H1 (cell line): ENCODE measurements at regions not wholly inside any gene's neighbourhood (a gene's known extent, or its start where the extent isn't known, plus 50 kb on each side); places are given as distances from the start of the nearest gene placed in this dataset.

Source experiments
- CTCF ChIA-PET: fragments of 300-600 bp; sonication (Branson Sonifier 250); formaldehyde crosslinking; loops from one replicate; lab custom pipeline; 2021; ENCODE audit not compliant: partially characterized antibody; lab: Charles Lee
- POLR2A ChIA-PET: fragments of 300-600 bp; sonication (Branson Sonifier 250); formaldehyde crosslinking; loops from one replicate; lab custom pipeline; 2021; ENCODE audit warnings: inconsistent platforms; ENCODE audit not compliant: partially characterized antibody; lab: Charles Lee
- DNase-seq, 2 experiments: peaks; one replicate each; pipeline versions ENCODE4 v3.0.0 to v3.0.0-alpha.2; 2010 to 2022; ENCODE audit warnings: low spot score in 2 of 2, low read depth in 1 of 2, mixed read lengths in 1 of 2
- FAIRE-seq: peaks from 2 replicates; lab custom pipeline; 2011; peaks lifted over from hg19 to GRCh38; lab: Jason Lieb, UNC
- H2AFZ ChIP-seq: 2 replicates; pipeline ENCODE4 v1.8.1; 2012; ENCODE audit warnings: low read length, inconsistent platforms
- H2AK5ac ChIP-seq: 2 replicates; pipeline ENCODE4 v1.6.1; 2013; ENCODE audit warnings: low read depth, low read length
- H2BK120ac ChIP-seq: replicated peaks from 2 replicates; pipeline ENCODE3; 2013; ENCODE audit warnings: low read depth, low read length, inconsistent platforms
- H2BK12ac ChIP-seq: 2 replicates; pipeline ENCODE4 v1.6.1; 2013; ENCODE audit warnings: low read depth, low read length
- H2BK15ac ChIP-seq: 2 replicates; pipeline ENCODE4 v1.6.1; 2013; ENCODE audit warnings: low read length
- H2BK20ac ChIP-seq: 2 replicates; pipeline ENCODE4 v1.6.1; 2013; ENCODE audit warnings: low read length
- H2BK5ac ChIP-seq: 2 replicates; pipeline ENCODE4 v1.6.1; 2013; ENCODE audit warnings: low read depth, low read length
- H3K14ac ChIP-seq: 2 replicates; pipeline ENCODE4 v1.6.1; 2013; ENCODE audit warnings: inconsistent platforms; ENCODE audit not compliant: insufficient read length
- H3K18ac ChIP-seq: 2 replicates; pipeline ENCODE4 v1.6.1; 2013; ENCODE audit warnings: low read length; ENCODE audit errors: extremely low read depth
- H3K23ac ChIP-seq: 2 replicates; pipeline ENCODE4 v1.6.1; 2013; ENCODE audit warnings: inconsistent platforms; ENCODE audit not compliant: insufficient read length
- H3K23me2 ChIP-seq: 2 replicates; pipeline ENCODE4 v1.6.1; 2013; ENCODE audit warnings: low read depth, low read length
- H3K27ac ChIP-seq: 2 replicates; pipeline ENCODE4 v1.6.1; 2011; ENCODE audit warnings: low read depth, low read length, inconsistent platforms
- H3K27me3 ChIP-seq, 4 experiments: replicated peaks in 1 of 4; 1 replicate in 1 of 4; 2 replicates in 3 of 4; pipeline versions ENCODE4 v1.6.1 to v1.8.1; 2011 to 2013; ENCODE audit warnings: low read length in 3 of 4, mild to moderate bottlenecking in 3 of 4, inconsistent platforms in 2 of 4, mixed read lengths in 2 of 4, moderate library complexity in 1 of 4; ENCODE audit not compliant: control insufficient read depth in 3 of 4, insufficient read depth in 3 of 4; ENCODE audit errors: extremely low read depth in 1 of 4
- H3K36me3 ChIP-seq, 4 experiments: 2 replicates each; pipeline versions ENCODE4 v1.6.1 to v1.8.1; 2011 to 2013; ENCODE audit warnings: mild to moderate bottlenecking in 4 of 4, low read length in 3 of 4, moderate library complexity in 2 of 4, control low read depth in 1 of 4, inconsistent platforms in 1 of 4; ENCODE audit not compliant: insufficient read depth in 4 of 4, control insufficient read depth in 2 of 4
- H3K4ac ChIP-seq: replicated peaks from 2 replicates; pipeline ENCODE3; 2013; ENCODE audit warnings: low read length, low read depth, mixed read lengths, inconsistent platforms; ENCODE audit not compliant: insufficient read length
- H3K4me1 ChIP-seq, 4 experiments: replicated peaks in 1 of 4; 1 replicate in 1 of 4; 2 replicates in 3 of 4; pipeline versions ENCODE4 v1.6.1 to v1.8.1; 2011 to 2013; ENCODE audit warnings: low read length in 3 of 4, inconsistent platforms in 2 of 4, mixed read lengths in 1 of 4; ENCODE audit not compliant: insufficient read depth in 4 of 4, control insufficient read depth in 3 of 4
- H3K4me2 ChIP-seq, 2 experiments: 2 replicates each; pipeline versions ENCODE4 v1.6.1 to v1.8.1; 2011 to 2013; ENCODE audit warnings: low read depth in 2 of 2, low read length in 2 of 2, control low read depth in 1 of 2, inconsistent platforms in 1 of 2, mild to moderate bottlenecking in 1 of 2; ENCODE audit not compliant: insufficient read depth in 1 of 2
- H3K4me3 ChIP-seq, 4 experiments: fragments of 200-600, 300-600 bp in 1 of 4; sonication (generic), shearing (Covaris generic), sonication (Bioruptor Twin) in 1 of 4; 2 replicates each; pipeline versions ENCODE4 v1.5.1 to v1.8.1; 2011 to 2016; ENCODE audit warnings: low read length in 4 of 4, low read depth in 3 of 4, control low read depth in 2 of 4, inconsistent platforms in 2 of 4, mild to moderate bottlenecking in 2 of 4, mixed read lengths in 1 of 4, moderate library complexity in 1 of 4; ENCODE audit not compliant: insufficient read depth in 2 of 4; ENCODE audit errors: extremely low read depth in 1 of 4
- H3K56ac ChIP-seq: replicated peaks from 2 replicates; pipeline ENCODE3; 2013; ENCODE audit warnings: low read depth, mild to moderate bottlenecking, mixed read lengths, low read length, inconsistent platforms; ENCODE audit not compliant: insufficient read length
- H3K79me1 ChIP-seq: 2 replicates; pipeline ENCODE4 v1.6.1; 2013; ENCODE audit warnings: low read depth, low read length, control low read depth
- H3K79me2 ChIP-seq, 2 experiments: 2 replicates each; pipeline versions ENCODE4 v1.6.1 to v1.8.1; 2012 to 2013; ENCODE audit warnings: low read length in 2 of 2, mild to moderate bottlenecking in 2 of 2, inconsistent platforms in 1 of 2; ENCODE audit not compliant: insufficient read depth in 2 of 2, control insufficient read depth in 1 of 2
- H3K9ac ChIP-seq, 4 experiments: replicated peaks in 1 of 4; 1 replicate in 1 of 4; 2 replicates in 3 of 4; pipeline versions ENCODE4 v1.6.1 to v1.8.1; 2011 to 2013; ENCODE audit warnings: low read depth in 3 of 4, low read length in 3 of 4, control low read depth in 2 of 4, mild to moderate bottlenecking in 2 of 4, moderate library complexity in 2 of 4, inconsistent platforms in 1 of 4; ENCODE audit errors: extremely low read depth in 1 of 4
- H3K9me3 ChIP-seq, 2 experiments: 2 replicates each; pipeline versions ENCODE4 v1.6.1 to v1.8.1; 2012 to 2013; ENCODE audit warnings: mild to moderate bottlenecking in 2 of 2, moderate library complexity in 2 of 2, control low read depth in 1 of 2, inconsistent platforms in 1 of 2, low read depth in 1 of 2, low read length in 1 of 2, mixed read lengths in 1 of 2; ENCODE audit not compliant: insufficient read depth in 2 of 2
- H4K20me1 ChIP-seq, 2 experiments: replicated peaks in 1 of 2; 2 replicates each; pipeline versions ENCODE3 to v1.8.1; 2011 to 2013; ENCODE audit warnings: inconsistent platforms in 2 of 2, low read length in 2 of 2, mild to moderate bottlenecking in 1 of 2; ENCODE audit not compliant: insufficient read depth in 2 of 2, control insufficient read depth in 1 of 2
- H4K5ac ChIP-seq: 2 replicates; pipeline ENCODE4 v1.6.1; 2013; ENCODE audit warnings: low read length, low read depth, mixed read lengths, inconsistent platforms; ENCODE audit not compliant: insufficient read length
- H4K8ac ChIP-seq: 2 replicates; pipeline ENCODE4 v1.8.0; 2013; ENCODE audit warnings: mild to moderate bottlenecking, moderate library complexity, low read length, inconsistent platforms; ENCODE audit not compliant: insufficient read depth; ENCODE audit errors: extremely low read depth
- H4K91ac ChIP-seq: replicated peaks from 2 replicates; pipeline ENCODE3; 2013; ENCODE audit warnings: low read length, mixed read lengths, inconsistent platforms; ENCODE audit not compliant: insufficient read length
- RFX5 ChIP-seq: IDR thresholded peaks from 2 replicates; pipeline ENCODE4 v1.6.1; 2011; ENCODE audit warnings: low read depth, low read length, improper control_type of control experiment, borderline replicate concordance
- WGBS, 2 experiments: shearing (Covaris generic) in 1 of 2; methylation state at CpG; one replicate each; pipeline versions ENCODE4 v1.1.6 to v1.1.7; 2013 to 2015; ENCODE audit warnings: low lambda C conversion rate in 2 of 2, mixed read lengths in 2 of 2, inconsistent platforms in 1 of 2, low coverage in 1 of 2, missing lambda C conversion rate in 1 of 2; ENCODE audit not compliant: insufficient replicate concordance in 2 of 2, insufficient coverage in 1 of 2, insufficient read length in 1 of 2; ENCODE audit errors: extremely low coverage in 1 of 2, missing lambda C conversion rate in 1 of 2; 5-methylcytosine and 5-hydroxymethylcytosine counted together

GRCh38 chr16:59881376-59881775 lies 1147.3 kb upstream of the GOT2 start:
- H3K56ac ChIP-seq, result no peak overlapping the region
- H3K18ac ChIP-seq, result no peak overlapping the region
- no peaks in the 10 kb centered on the region for H3K4me1 ChIP-seq
- no peak overlapping the region for H3K4me2 ChIP-seq
- no peaks in the 10 kb centered on the region for H4K20me1 ChIP-seq
- no peak overlapping the region for H2AFZ ChIP-seq
- no peaks in the 10 kb centered on the region for H3K79me1 ChIP-seq
- H4K91ac ChIP-seq, result no peak overlapping the region
- H2AK5ac ChIP-seq, result no peak overlapping the region
- no peak overlapping the region for H3K27ac ChIP-seq
- ChIA-PET CTCF (interaction anchor here (0.6 kb wide), 1 partner anchor 289 kb away, joined by 3 read pairs; no protein-coding TSS in a partner anchor), POLR2A (no interaction called here)
- H3K36me3 ChIP-seq, result no peaks in the 10 kb centered on the region
- H2BK12ac ChIP-seq, result no peak overlapping the region
- H3K4ac ChIP-seq, result no peak overlapping the region
- no peak overlapping the region for H2BK20ac ChIP-seq
- no peak overlapping the region for H2BK5ac ChIP-seq
- no peaks in the 10 kb centered on the region for H3K27me3 ChIP-seq
- H3K79me2 ChIP-seq, result no peaks in the 10 kb centered on the region
- no peak overlapping the region for H4K5ac ChIP-seq
- no peak overlapping the region for H3K14ac ChIP-seq
- FAIRE-seq, result no peak
- no peak overlapping the region for H3K9ac ChIP-seq
- H4K8ac ChIP-seq, result no peak overlapping the region
- H3K9me3 ChIP-seq, result no peaks in the 10 kb centered on the region
- no peak overlapping the region for H2BK120ac ChIP-seq
- no peak overlapping the region for H3K23ac ChIP-seq
- 91% methylated on average over 3 of the region's 3 CpGs; no CpG with 5 or more reads in 1 of the 2 experiments for WGBS, 2 experiments
- H3K4me3 ChIP-seq, result no peak overlapping the region
- no peaks in the 10 kb centered on the region for H3K23me2 ChIP-seq
- H2BK15ac ChIP-seq, result no peak overlapping the region
- DNase-seq, result no peak
- no peak for TF ChIP-seq RFX5
